ENCODE measurements at regions not wholly inside any gene's neighbourhood (a gene's known extent, or its start where the extent isn't known, plus 50 kb on each side); places are given as distances from the start of the nearest gene placed in this dataset.

DNA sequence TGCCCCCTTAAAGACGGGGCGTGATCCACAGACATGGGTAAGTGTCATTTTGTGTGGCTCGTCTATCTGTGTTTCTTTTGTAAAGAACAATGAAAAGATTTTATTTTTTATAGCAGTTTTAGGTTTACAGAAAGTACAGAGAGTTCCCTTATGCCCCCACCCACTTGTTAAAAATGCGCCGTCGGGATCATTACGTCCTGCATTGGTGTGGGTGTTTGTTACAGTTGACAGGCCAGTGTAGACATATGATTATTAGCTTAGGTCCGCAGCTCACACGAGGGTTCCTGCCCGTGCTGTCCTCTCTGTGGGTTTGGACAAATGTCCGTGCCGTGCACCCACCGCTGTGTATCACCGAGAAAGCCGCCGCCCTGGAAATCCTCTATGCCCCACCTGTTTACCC, 50.5 kb downstream of the RGS12 start:
- Mint-ChIP-seq H3K4me1 (ENCODE audit: low read depth) (peaks cover 21% of the 10 kb centered on the region), H3K27ac (no peak overlapping the region), H3K36me3 (ENCODE audit: low read depth) (no peaks in the 10 kb centered on the region), H3K27me3 (ENCODE audit: low read depth) (peaks cover 2% of the 10 kb centered on the region), H3K4me3 (no peak overlapping the region), H3K9me3 (ENCODE audit: insufficient read depth) (no peaks in the 10 kb centered on the region)
- CTCF ChIA-PET: interaction anchor here (1.6 kb wide), 1 partner anchor 150 kb away, joined by 4 read pairs; no protein-coding TSS in a partner anchor
- POLR2A ChIA-PET: no interaction called here
- no peak for DNase-seq
- no peak for ATAC-seq

GRCh38 chr4:3344104-3344503, 51.3 kb downstream of the RGS12 start:
- ATAC-seq (no peak), DNase-seq (no peak)
- ChIA-PET POLR2A (no interaction called here), CTCF (interaction anchor here (0.8 to 1.6 kb wide), 2 partner anchors 151 to 236 kb away, joined by 4 read pairs; no protein-coding TSS in a partner anchor)
- H3K4me1 Mint-ChIP-seq (ENCODE audit: low read depth): peaks cover 21% of the 10 kb centered on the region
- no peak overlapping the region for H3K4me3 Mint-ChIP-seq
- no peaks in the 10 kb centered on the region for H3K9me3 Mint-ChIP-seq (ENCODE audit: insufficient read depth)
- no peaks in the 10 kb centered on the region for H3K36me3 Mint-ChIP-seq (ENCODE audit: low read depth)
- H3K27me3 Mint-ChIP-seq (ENCODE audit: low read depth): peaks cover 5% of the 10 kb centered on the region
- no peak overlapping the region for H3K27ac Mint-ChIP-seq

DNA sequence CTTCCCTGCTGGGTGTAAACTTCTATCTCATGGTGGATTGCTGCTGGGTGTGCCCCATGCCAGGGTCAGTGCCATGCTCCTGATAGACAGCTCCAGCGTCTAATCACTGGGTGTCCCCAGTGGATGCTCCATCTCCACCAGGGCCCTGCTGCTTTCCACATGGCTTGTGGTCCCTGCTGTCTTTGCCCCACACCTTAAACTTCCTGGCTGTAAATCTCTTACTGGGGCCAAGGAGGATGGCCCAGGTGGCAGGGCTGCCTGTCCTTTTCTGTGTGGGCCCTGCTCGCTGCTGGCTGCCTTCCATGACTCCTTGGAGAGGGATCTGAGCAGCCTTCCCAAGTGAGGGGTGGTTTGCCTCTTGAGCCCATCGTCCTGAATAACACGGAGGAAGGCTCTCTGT, 51.8 kb downstream of the RGS12 start:
- CTCF ChIA-PET: interaction anchor here (0.7 to 2.1 kb wide), 4 partner anchors 11 to 237 kb away, joined by 4 to 13 read pairs (median 4); no protein-coding TSS in a partner anchor

GRCh38 chr4:3345384-3345783, 52.6 kb downstream of the RGS12 start:
- H3K4me1 Mint-ChIP-seq (ENCODE audit: low read depth): peaks cover 21% of the 10 kb centered on the region
- no peak overlapping the region for H3K27ac Mint-ChIP-seq
- no peak for ATAC-seq
- H3K36me3 Mint-ChIP-seq (ENCODE audit: low read depth): no peaks in the 10 kb centered on the region
- ChIA-PET POLR2A (no interaction called here), CTCF (interaction anchor here (0.7 to 2.1 kb wide), 4 partner anchors 10 to 238 kb away, joined by 4 to 13 read pairs (median 8); no protein-coding TSS in a partner anchor)
- no peak overlapping the region for H3K4me3 Mint-ChIP-seq
- H3K9me3 Mint-ChIP-seq (ENCODE audit: insufficient read depth): no peaks in the 10 kb centered on the region
- no peak for DNase-seq
- peaks cover 5% of the 10 kb centered on the region for H3K27me3 Mint-ChIP-seq (ENCODE audit: low read depth)

More for the DNA sequence above, 51.8 kb downstream of the RGS12 start:
- H3K9me3 Mint-ChIP-seq (ENCODE audit: insufficient read depth): no peaks in the 10 kb centered on the region
- no peak overlapping the region for H3K4me3 Mint-ChIP-seq
- peaks cover 5% of the 10 kb centered on the region for H3K27me3 Mint-ChIP-seq (ENCODE audit: low read depth)
- POLR2A ChIA-PET: no interaction called here
- no peaks in the 10 kb centered on the region for H3K36me3 Mint-ChIP-seq (ENCODE audit: low read depth)
- H3K4me1 Mint-ChIP-seq (ENCODE audit: low read depth): peaks cover 21% of the 10 kb centered on the region
- H3K27ac Mint-ChIP-seq: no peak overlapping the region
- ATAC-seq (no peak), DNase-seq (no peak)

GRCh38 chr4:3346146-3346545, 53.3 kb downstream of the RGS12 start:
- no peak overlapping the region for H3K4me3 Mint-ChIP-seq
- POLR2A ChIA-PET: no interaction called here

GRCh38 chr4:3347871-3348270, 55.0 kb downstream of the RGS12 start:
- Mint-ChIP-seq H3K9me3 (ENCODE audit: insufficient read depth) (no peaks in the 10 kb centered on the region), H3K27me3 (ENCODE audit: low read depth) (peaks cover 7% of the 10 kb centered on the region), H3K36me3 (ENCODE audit: low read depth) (no peaks in the 10 kb centered on the region), H3K27ac (no peak overlapping the region), H3K4me3 (no peak overlapping the region), H3K4me1 (ENCODE audit: low read depth) (peaks cover 10% of the 10 kb centered on the region)
- CTCF ChIA-PET: interaction anchor here (0.7 to 2.2 kb wide), 3 partner anchors 93 to 133 kb away, joined by 3 to 11 read pairs (median 5); partner anchors contain the start of gene HGFAC
- POLR2A ChIA-PET: no interaction called here
- DNase-seq (no peak), ATAC-seq (no peak)

More at GRCh38 chr4:3346146-3346545, 53.3 kb downstream of the RGS12 start:
- CTCF ChIA-PET: interaction anchor here (0.7 to 2.1 kb wide), 21 partner anchors 10 to 534 kb away, joined by 3 to 15 read pairs (median 4); no protein-coding TSS in a partner anchor
- Mint-ChIP-seq H3K27ac (no peak overlapping the region), H3K9me3 (ENCODE audit: insufficient read depth) (no peaks in the 10 kb centered on the region), H3K36me3 (ENCODE audit: low read depth) (no peaks in the 10 kb centered on the region), H3K27me3 (ENCODE audit: low read depth) (peaks cover 5% of the 10 kb centered on the region), H3K4me1 (ENCODE audit: low read depth) (peaks cover 21% of the 10 kb centered on the region)
- DNase-seq: peak; percentile 66
- ATAC-seq: peak; percentile 89

- H3K9me3 Mint-ChIP-seq (ENCODE audit: insufficient read depth): no peaks in the 10 kb centered on the region
- POLR2A ChIA-PET: no interaction called here
- CTCF ChIA-PET: interaction anchor here (0.7 to 2.2 kb wide), 3 partner anchors 93 to 132 kb away, joined by 3 to 11 read pairs (median 5); partner anchors contain the start of gene HGFAC
- peaks cover 8% of the 10 kb centered on the region for H3K4me1 Mint-ChIP-seq (ENCODE audit: low read depth)
- ATAC-seq (no peak), DNase-seq (no peak)
- peaks cover 7% of the 10 kb centered on the region for H3K27me3 Mint-ChIP-seq (ENCODE audit: low read depth)
- no peaks in the 10 kb centered on the region for H3K36me3 Mint-ChIP-seq (ENCODE audit: low read depth)
- no peak overlapping the region for H3K27ac Mint-ChIP-seq
- no peak overlapping the region for H3K4me3 Mint-ChIP-seq
These were observed 55.8 kb downstream of the RGS12 start for GRCh38 chr4:3348621-3349020.

- CTCF ChIA-PET: interaction anchor here (2.2 kb wide), 2 partner anchors 92 to 132 kb away, joined by 5 to 11 read pairs; partner anchors contain the start of gene HGFAC
- H3K4me1 Mint-ChIP-seq (ENCODE audit: low read depth): peaks cover 8% of the 10 kb centered on the region
These were observed 56.3 kb downstream of the RGS12 start for GRCh38 chr4:3349116-3349515.

GRCh38 chr4:3351997-3352396, 59.2 kb downstream of the RGS12 start:
- CTCF ChIA-PET: no interaction called here
- peaks cover 19% of the 10 kb centered on the region for H3K27me3 Mint-ChIP-seq (ENCODE audit: low read depth)

More at GRCh38 chr4:3349116-3349515, 56.3 kb downstream of the RGS12 start:
- no peak for DNase-seq
- no peak for ATAC-seq
- Mint-ChIP-seq H3K36me3 (ENCODE audit: low read depth) (no peaks in the 10 kb centered on the region), H3K27ac (no peak overlapping the region), H3K27me3 (ENCODE audit: low read depth) (peaks cover 7% of the 10 kb centered on the region), H3K9me3 (ENCODE audit: insufficient read depth) (no peaks in the 10 kb centered on the region), H3K4me3 (no peak overlapping the region)
- POLR2A ChIA-PET: no interaction called here

GRCh38 chr4:3352505-3352904, 59.7 kb downstream of the RGS12 start:
- CTCF ChIA-PET: no interaction called here

More at GRCh38 chr4:3351997-3352396, 59.2 kb downstream of the RGS12 start:
- Mint-ChIP-seq H3K27ac (no peak overlapping the region), H3K4me1 (ENCODE audit: low read depth) (no peaks in the 10 kb centered on the region), H3K4me3 (no peak overlapping the region), H3K9me3 (ENCODE audit: insufficient read depth) (no peaks in the 10 kb centered on the region), H3K36me3 (ENCODE audit: low read depth) (no peaks in the 10 kb centered on the region)
- ATAC-seq (no peak), DNase-seq (no peak)
- POLR2A ChIA-PET: no interaction called here

DNA sequence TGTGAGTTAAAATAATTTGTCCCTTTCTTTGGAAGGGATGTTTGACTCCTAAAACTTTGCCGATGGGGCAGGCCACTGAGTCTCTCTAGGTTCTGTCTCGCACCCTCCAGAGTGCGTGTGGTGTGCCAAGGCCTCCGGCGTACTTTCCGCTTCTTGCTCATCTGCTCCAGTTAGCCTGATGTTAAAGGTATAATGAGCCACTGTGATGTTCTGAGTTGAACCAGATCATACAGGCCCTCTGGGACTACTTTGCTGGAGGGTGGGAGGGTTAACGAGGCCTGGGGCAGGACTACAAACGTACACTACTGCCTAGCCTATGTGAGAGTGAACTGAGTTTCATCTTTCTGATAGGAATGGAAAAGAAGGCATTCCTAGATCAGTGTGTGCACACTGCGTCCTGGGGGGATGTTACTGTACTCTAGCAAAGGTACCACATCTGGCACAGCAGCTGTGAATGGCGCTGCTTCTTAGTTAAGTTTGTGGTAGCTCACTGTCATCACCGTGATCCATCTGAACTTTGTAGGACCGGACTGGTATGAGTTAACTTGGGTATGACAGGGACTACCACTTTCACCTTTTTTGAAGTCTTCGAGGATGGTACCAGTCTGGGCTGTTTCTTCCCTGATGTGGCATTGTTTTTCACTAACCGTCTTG, 60.2 kb downstream of the RGS12 start:
- Mint-ChIP-seq H3K27ac (no peak overlapping the region), H3K36me3 (ENCODE audit: low read depth) (no peaks in the 10 kb centered on the region), H3K9me3 (ENCODE audit: insufficient read depth) (no peaks in the 10 kb centered on the region), H3K4me1 (ENCODE audit: low read depth) (no peaks in the 10 kb centered on the region), H3K4me3 (no peak overlapping the region), H3K27me3 (ENCODE audit: low read depth) (peaks cover 24% of the 10 kb centered on the region)
- peak; percentile 18 for DNase-seq
- ChIA-PET CTCF (no interaction called here), POLR2A (no interaction called here)
- no peak for ATAC-seq

More at GRCh38 chr4:3352505-3352904, 59.7 kb downstream of the RGS12 start:
- POLR2A ChIA-PET: no interaction called here
- Mint-ChIP-seq H3K4me3 (no peak overlapping the region), H3K36me3 (ENCODE audit: low read depth) (no peaks in the 10 kb centered on the region), H3K27me3 (ENCODE audit: low read depth) (peaks cover 22% of the 10 kb centered on the region), H3K9me3 (ENCODE audit: insufficient read depth) (no peaks in the 10 kb centered on the region), H3K4me1 (ENCODE audit: low read depth) (no peaks in the 10 kb centered on the region), H3K27ac (no peak overlapping the region)
- ATAC-seq (no peak), DNase-seq (no peak)

GRCh38 chr4:3353752-3354454, 61.1 kb downstream of the RGS12 start:
- ATAC-seq (no peak), DNase-seq (peak; percentile 8)
- Mint-ChIP-seq H3K4me1 (ENCODE audit: low read depth) (no peaks in the 10 kb centered on the region), H3K27ac (no peak overlapping the region), H3K36me3 (ENCODE audit: low read depth) (no peaks in the 10 kb centered on the region), H3K27me3 (ENCODE audit: low read depth) (peaks cover 20% of the 10 kb centered on the region), H3K9me3 (ENCODE audit: insufficient read depth) (no peaks in the 10 kb centered on the region), H3K4me3 (no peak overlapping the region)
- ChIA-PET POLR2A (no interaction called here), CTCF (no interaction called here)
